Natural killer cell (primary cell): ENCODE measurements at regions not wholly inside any gene's neighbourhood (a gene's known extent, or its start where the extent isn't known, plus 50 kb on each side); places are given as distances from the start of the nearest gene placed in this dataset.

Experiments
- ATAC-seq, 3 donors: fragments of 150-1000 bp in 2 of 3; fragments of 200-7000 bp in 1 of 3; cut with Tn5 transposase; 1 replicate in 1 of 3; 2 replicates in 2 of 3; pipeline ENCODE4 v1.10.0; 2021; ENCODE audit warnings: mild to moderate bottlenecking in 2 of 3, moderate library complexity in 2 of 3
- DNase-seq, 2 donors: peaks; one replicate each; pipeline versions ENCODE4 v3.0.0 to v3.0.0-alpha.2; 2013 to 2021; ENCODE audit warnings: mixed read lengths in 1 of 2
- H3K27ac ChIP-seq: one replicate; pipeline ENCODE4 v1.5.1; 2013; ENCODE audit warnings: mild to moderate bottlenecking, low read length
- H3K27me3 ChIP-seq: one replicate; pipeline ENCODE4 v1.6.1; 2013; ENCODE audit warnings: low read length; ENCODE audit not compliant: control insufficient read depth, insufficient read depth
- H3K36me3 ChIP-seq: one replicate; pipeline ENCODE4 v1.6.1; 2013; ENCODE audit warnings: low read length; ENCODE audit not compliant: control insufficient read depth, insufficient read depth
- H3K4me1 ChIP-seq: one replicate; pipeline ENCODE4 v1.6.1; 2013; ENCODE audit warnings: low read length; ENCODE audit not compliant: control insufficient read depth, insufficient read depth
- H3K4me3 ChIP-seq: one replicate; pipeline ENCODE4 v1.5.1; 2013; ENCODE audit warnings: low read length
- H3K9me3 ChIP-seq: one replicate; pipeline ENCODE4 v1.6.1; 2013; ENCODE audit warnings: low read length; ENCODE audit not compliant: control insufficient read depth, insufficient read depth
- H3K27ac Mint-ChIP-seq, 2 donors: one replicate each; pipeline ENCODE4 v1.8.0; 2022; ENCODE audit warnings: mild to moderate bottlenecking in 2 of 2, mixed read lengths in 2 of 2, moderate library complexity in 1 of 2
- H3K27me3 Mint-ChIP-seq, 2 donors: one replicate each; pipeline ENCODE4 v1.8.0; 2022; ENCODE audit warnings: low read depth in 2 of 2, mixed read lengths in 2 of 2
- H3K36me3 Mint-ChIP-seq: one replicate; pipeline ENCODE4 v1.8.0; 2022; ENCODE audit warnings: mixed read lengths
- H3K4me1 Mint-ChIP-seq, 2 donors: one replicate each; pipeline ENCODE4 v1.8.0; 2022; ENCODE audit warnings: mixed read lengths in 2 of 2
- H3K4me3 Mint-ChIP-seq: one replicate; pipeline ENCODE4 v1.8.0; 2022; ENCODE audit warnings: mild to moderate bottlenecking, moderate library complexity, mixed read lengths
- H3K9me3 Mint-ChIP-seq, 2 donors: one replicate each; pipeline ENCODE4 v1.8.0; 2022; ENCODE audit warnings: mixed read lengths in 2 of 2
- WGBS: methylation state at CpG from one replicate; pipeline ENCODE4 v1.1.7; 2013; ENCODE audit warnings: missing lambda C conversion rate; ENCODE audit not compliant: insufficient coverage; 5-methylcytosine and 5-hydroxymethylcytosine counted together
- intact Hi-C: fragments of 100-400 bp; cut with micrococcal nuclease; formaldehyde crosslinking; loops from one replicate; pipeline ENCODE4 v1.14.2; 2022
- TF ChIP-seq, protein P1 (sequence below): fragments of 200-600 bp; IDR thresholded peaks from one replicate; pipeline ENCODE4 v1.8.0; 2022; ENCODE audit warnings: antibody characterized with exemption

DNA sequence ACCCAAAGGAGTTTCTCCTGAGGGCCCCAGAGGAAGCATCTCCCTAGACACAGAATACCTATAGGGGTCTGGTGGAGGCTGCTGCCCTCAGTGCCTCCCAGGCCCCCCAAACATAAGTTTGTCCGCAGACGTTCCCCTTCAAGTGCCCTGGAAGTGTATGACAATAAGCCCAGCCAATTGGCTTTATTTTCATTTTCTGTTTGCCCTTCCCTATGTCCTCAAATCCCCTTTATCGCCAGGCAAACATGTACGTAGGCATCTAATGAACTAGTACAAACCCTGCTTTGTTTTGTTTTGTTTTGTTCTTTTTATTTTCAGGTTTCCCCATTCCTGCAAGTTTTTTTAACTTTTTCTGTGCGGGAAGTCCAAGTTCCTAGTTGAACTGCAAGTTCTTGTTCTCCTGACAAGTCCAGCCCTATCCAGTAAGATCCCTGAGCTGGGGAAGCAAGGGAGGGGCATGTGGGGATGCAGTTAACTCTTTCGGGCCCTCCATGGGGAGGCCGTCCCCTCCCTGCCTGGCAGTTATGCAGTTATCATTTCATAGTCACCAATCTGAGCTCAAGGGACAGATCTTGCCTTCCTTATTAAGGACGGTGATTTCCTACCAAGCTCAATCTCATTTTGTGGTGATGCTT lies 141.9 kb downstream of the KCNA5 start:
- intact Hi-C loops, result no loop called here
- H3K36me3 Mint-ChIP-seq, result no peaks in the 10 kb centered on the region
- H3K27me3 ChIP-seq, result no peaks in the 10 kb centered on the region
- ATAC-seq, result no peak
- no peak overlapping the region for H3K4me3 Mint-ChIP-seq
- no peak overlapping the region for H3K27ac Mint-ChIP-seq
- 88% methylated on average over 8 of the region's 8 CpGs for WGBS
- H3K4me1 ChIP-seq, result no peaks in the 10 kb centered on the region
- peaks cover 14% of the 10 kb centered on the region in 2 donors for H3K27me3 Mint-ChIP-seq
- no peak overlapping the region for H3K4me3 ChIP-seq
- no peak overlapping the region for H3K27ac ChIP-seq
- H3K9me3 ChIP-seq, result no peaks in the 10 kb centered on the region
- no peaks in the 10 kb centered on the region for H3K9me3 Mint-ChIP-seq
- DNase-seq, result no peak
- H3K4me1 Mint-ChIP-seq, result no peaks in the 10 kb centered on the region
- TF ChIP-seq, protein P1, sequence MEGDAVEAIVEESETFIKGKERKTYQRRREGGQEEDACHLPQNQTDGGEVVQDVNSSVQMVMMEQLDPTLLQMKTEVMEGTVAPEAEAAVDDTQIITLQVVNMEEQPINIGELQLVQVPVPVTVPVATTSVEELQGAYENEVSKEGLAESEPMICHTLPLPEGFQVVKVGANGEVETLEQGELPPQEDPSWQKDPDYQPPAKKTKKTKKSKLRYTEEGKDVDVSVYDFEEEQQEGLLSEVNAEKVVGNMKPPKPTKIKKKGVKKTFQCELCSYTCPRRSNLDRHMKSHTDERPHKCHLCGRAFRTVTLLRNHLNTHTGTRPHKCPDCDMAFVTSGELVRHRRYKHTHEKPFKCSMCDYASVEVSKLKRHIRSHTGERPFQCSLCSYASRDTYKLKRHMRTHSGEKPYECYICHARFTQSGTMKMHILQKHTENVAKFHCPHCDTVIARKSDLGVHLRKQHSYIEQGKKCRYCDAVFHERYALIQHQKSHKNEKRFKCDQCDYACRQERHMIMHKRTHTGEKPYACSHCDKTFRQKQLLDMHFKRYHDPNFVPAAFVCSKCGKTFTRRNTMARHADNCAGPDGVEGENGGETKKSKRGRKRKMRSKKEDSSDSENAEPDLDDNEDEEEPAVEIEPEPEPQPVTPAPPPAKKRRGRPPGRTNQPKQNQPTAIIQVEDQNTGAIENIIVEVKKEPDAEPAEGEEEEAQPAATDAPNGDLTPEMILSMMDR, result no peak
- H3K36me3 ChIP-seq, result no peaks in the 10 kb centered on the region

DNA sequence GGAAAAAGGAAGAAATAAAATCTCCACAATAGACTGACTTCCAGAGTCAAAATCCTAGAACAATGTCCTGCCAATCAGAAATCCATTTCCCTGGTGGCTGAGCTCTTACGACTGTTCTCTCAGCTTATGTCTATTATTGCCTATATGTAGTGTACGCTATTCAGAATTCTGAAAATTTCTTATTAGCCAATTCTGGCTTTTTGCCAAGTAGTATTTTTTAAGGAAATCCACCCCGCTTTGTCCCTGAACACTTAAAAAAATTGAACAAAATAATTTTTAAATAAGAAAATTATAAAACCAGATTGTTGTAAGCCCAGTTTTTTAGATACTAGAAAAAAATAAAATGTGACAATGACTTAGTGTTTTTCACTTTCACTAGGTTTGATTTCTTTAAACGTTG lies 143.0 kb downstream of the KCNA5 start:
- Mint-ChIP-seq H3K27ac (no peak overlapping the region), H3K27me3 (peaks cover 14% of the 10 kb centered on the region in 2 donors), H3K4me3 (no peak overlapping the region), H3K36me3 (no peaks in the 10 kb centered on the region), H3K9me3 (no peaks in the 10 kb centered on the region), H3K4me1 (no peaks in the 10 kb centered on the region)
- Histone ChIP-seq H3K27ac (no peak overlapping the region), H3K4me3 (no peak overlapping the region), H3K9me3 (no peaks in the 10 kb centered on the region), H3K4me1 (no peaks in the 10 kb centered on the region), H3K27me3 (no peaks in the 10 kb centered on the region), H3K36me3 (no peaks in the 10 kb centered on the region)
- DNase-seq (no peak), ATAC-seq (no peak)
- intact Hi-C loops, result no loop called here
- 92% methylated on average over 2 of the region's 4 CpGs for WGBS
- TF ChIP-seq, protein P1, result no peak

DNA sequence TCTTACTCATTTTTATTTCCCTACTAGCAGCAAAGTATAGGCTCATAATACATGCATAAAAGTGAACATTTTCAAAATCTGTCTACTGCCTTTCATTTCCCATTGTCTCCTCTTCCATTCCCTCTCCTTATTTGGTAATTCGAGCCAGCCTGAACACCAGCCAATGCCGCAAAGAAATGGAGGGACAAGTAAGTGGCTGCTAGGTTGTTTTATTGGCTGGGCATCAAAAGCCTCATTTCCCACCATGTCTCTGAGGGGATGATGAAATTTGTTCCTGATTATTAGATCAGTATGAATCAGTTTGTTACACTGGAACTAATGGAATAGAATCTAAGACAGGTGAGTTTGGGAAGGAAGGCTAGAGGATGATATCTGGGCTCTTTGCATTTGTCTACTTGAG lies 143.5 kb downstream of the KCNA5 start:
- no peak for ATAC-seq
- TF ChIP-seq, protein P1, result no peak
- H3K36me3 Mint-ChIP-seq, result no peaks in the 10 kb centered on the region
- H3K27me3 Mint-ChIP-seq, result peaks cover 13 to 14% of the 10 kb centered on the region in 2 donors
- intact Hi-C loops, result no loop called here
- H3K36me3 ChIP-seq, result no peaks in the 10 kb centered on the region
- H3K9me3 Mint-ChIP-seq, result no peaks in the 10 kb centered on the region
- H3K9me3 ChIP-seq, result no peaks in the 10 kb centered on the region
- DNase-seq, result no peak
- no peak overlapping the region for H3K27ac Mint-ChIP-seq
- H3K27ac ChIP-seq, result no peak overlapping the region
- no peak overlapping the region for H3K4me3 ChIP-seq
- H3K4me1 ChIP-seq, result no peaks in the 10 kb centered on the region
- H3K4me3 Mint-ChIP-seq, result no peak overlapping the region
- H3K27me3 ChIP-seq, result no peaks in the 10 kb centered on the region
- WGBS, result 93% methylated on average over 2 of the region's 2 CpGs
- no peaks in the 10 kb centered on the region for H3K4me1 Mint-ChIP-seq

GRCh38 chr12:5188472-5188871 lies 144.8 kb downstream of the KCNA5 start:
- H3K27me3 Mint-ChIP-seq, result peaks cover 7 to 13% of the 10 kb centered on the region in 2 donors

More at GRCh38 chr12:5188472-5188871, 144.8 kb downstream of the KCNA5 start:
- Mint-ChIP-seq H3K27ac (no peak overlapping the region), H3K36me3 (no peaks in the 10 kb centered on the region), H3K4me3 (no peak overlapping the region), H3K9me3 (no peaks in the 10 kb centered on the region), H3K4me1 (no peaks in the 10 kb centered on the region)
- Histone ChIP-seq H3K27me3 (no peaks in the 10 kb centered on the region), H3K4me1 (no peaks in the 10 kb centered on the region), H3K27ac (no peak overlapping the region), H3K36me3 (no peaks in the 10 kb centered on the region), H3K4me3 (no peak overlapping the region), H3K9me3 (no peaks in the 10 kb centered on the region)
- DNase-seq, result no peak
- no peak for ATAC-seq
- intact Hi-C loops, result no loop called here
- 23% methylated on average over 4 of the region's 4 CpGs for WGBS
- TF ChIP-seq, protein P1, result no peak
